HG02642 (cell line): ENCODE measurements at regions not wholly inside any gene's neighbourhood (a gene's known extent, or its start where the extent isn't known, plus 50 kb on each side); places are given as distances from the start of the nearest gene placed in this dataset.
A peak's percentile ranks its signal among the peaks of the same experiment; 100 is the strongest.
"Not testable (repeated sequence)": the region's sequence is repeated elsewhere in the genome, so short reads cannot be mapped to it uniquely, and the experiment has no call there.

Source experiments
- ATAC-seq: cut with Tn5 transposase; IDR thresholded peaks from one replicate; pipeline ENCODE4 v1.9.1; 2021; ENCODE audit warnings: mild to moderate bottlenecking; ENCODE audit not compliant: unreplicated experiment, poor library complexity

GRCh38 chr7:49433794-49434193 is 339.6 kb upstream of the VWC2 start:
- ATAC-seq: no peak

- ATAC-seq: no peak
Observed at GRCh38 chr7:49434846-49435245, 338.6 kb upstream of the VWC2 start.

DNA sequence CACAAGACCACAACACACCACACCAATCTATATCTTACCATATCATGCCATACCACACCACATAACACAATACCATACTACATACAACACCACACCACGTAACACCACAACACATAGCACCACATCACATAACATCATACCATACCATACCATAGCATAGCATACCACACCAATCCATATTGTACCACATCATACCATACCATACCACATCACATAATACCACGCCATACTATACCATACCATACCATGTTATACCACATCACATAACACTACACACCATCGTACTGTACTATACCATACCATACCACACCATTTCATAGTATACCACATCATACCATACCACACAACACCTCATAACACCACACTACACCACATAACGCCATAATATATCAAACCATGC is 335.2 kb upstream of the VWC2 start:
- ATAC-seq: no peak

GRCh38 chr7:49443515-49443914 is 329.9 kb upstream of the VWC2 start:
- ATAC-seq: no peak

DNA sequence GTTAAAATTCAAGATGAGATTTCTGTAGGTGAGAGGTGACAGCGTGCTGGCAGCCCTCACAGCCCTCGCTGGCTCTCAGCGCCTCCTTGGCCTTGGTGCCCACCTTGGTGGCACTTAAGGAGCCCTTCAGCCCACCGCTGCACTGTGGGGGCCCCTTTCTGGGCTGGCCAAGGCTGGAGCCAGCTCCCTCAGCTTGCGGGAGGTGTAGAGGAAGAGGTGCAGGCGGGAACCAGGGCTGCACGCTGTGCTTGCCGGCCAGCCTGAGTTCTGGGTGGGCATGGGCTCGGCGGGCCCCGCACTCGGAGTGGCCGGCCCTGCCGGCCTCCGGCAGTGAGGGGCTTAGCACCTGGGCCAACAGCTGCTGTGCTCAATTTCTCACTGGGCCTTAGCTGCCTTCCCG is 320.0 kb upstream of the VWC2 start:
- no peak for ATAC-seq

GRCh38 chr7:49479441-49479840 is 294.0 kb upstream of the VWC2 start:
- ATAC-seq: no peak

- ATAC-seq: no peak
Observed at GRCh38 chr7:49479936-49480544, 293.4 kb upstream of the VWC2 start.

GRCh38 chr7:49481075-49481474 is 292.4 kb upstream of the VWC2 start:
- no peak for ATAC-seq

GRCh38 chr7:49483142-49483541 is 290.3 kb upstream of the VWC2 start:
- ATAC-seq: peak; percentile 62

GRCh38 chr7:49486974-49487829 is 286.2 kb upstream of the VWC2 start:
- ATAC-seq: no peak

DNA sequence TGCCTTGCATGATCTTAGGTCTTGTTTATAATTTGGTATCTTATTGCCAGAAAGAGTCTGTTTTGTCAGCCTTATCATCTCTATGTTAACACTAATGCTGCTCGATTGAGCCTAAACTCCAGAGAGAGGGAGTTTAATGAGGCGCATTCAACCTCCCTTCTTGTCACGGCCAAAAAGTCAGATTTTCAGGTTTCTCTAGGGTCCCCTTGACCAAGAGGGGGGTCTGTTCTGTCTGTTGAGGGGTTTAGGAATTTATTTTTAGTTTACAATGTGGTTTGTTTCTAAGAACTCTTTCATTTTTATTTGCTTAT is 285.7 kb upstream of the VWC2 start:
- no peak for ATAC-seq

DNA sequence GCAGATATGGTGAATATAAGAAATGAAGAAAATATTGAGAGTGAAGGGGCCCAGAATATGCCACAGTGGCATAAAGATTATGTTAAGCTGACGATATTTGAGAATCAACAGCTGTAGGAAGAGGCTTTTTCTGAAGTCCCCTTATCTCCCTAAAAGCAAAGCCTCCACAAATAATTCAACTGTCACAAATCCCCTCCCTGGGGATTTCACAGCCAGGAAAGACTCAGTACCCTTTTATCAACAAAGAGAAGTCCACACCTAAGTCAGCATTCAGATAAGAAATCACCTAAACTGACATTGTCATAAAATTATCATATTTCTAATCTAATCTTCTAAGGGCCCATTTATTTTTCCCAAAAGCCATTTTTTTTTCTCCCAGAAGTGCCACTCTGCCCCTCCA is 284.9 kb upstream of the VWC2 start:
- no peak for ATAC-seq

DNA sequence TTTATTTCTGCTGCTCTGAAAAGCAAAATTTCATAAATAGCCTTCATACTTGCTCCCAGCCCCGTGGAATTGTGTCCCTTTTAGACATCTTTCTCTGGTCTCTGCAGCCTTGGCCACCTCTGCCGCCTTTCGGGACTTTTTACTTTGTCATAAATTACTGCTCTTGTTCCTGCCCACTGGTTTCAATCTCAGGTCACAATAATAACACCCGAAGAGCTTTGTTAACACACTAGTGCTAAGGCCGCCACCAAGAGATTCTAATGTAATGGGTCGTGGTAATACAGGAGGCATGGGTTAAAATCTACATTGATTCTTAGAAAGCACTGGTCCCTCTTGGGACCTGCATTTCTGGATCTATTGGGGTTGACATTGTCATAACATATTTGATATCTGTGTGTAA is 276.0 kb upstream of the VWC2 start:
- ATAC-seq: no peak

GRCh38 chr7:49500741-49501140 is 272.7 kb upstream of the VWC2 start:
- ATAC-seq: no peak

GRCh38 chr7:49507206-49507605 is 266.2 kb upstream of the VWC2 start:
- not testable (repeated sequence) for ATAC-seq

GRCh38 chr7:49513911-49514310 is 259.5 kb upstream of the VWC2 start:
- ATAC-seq: no peak

DNA sequence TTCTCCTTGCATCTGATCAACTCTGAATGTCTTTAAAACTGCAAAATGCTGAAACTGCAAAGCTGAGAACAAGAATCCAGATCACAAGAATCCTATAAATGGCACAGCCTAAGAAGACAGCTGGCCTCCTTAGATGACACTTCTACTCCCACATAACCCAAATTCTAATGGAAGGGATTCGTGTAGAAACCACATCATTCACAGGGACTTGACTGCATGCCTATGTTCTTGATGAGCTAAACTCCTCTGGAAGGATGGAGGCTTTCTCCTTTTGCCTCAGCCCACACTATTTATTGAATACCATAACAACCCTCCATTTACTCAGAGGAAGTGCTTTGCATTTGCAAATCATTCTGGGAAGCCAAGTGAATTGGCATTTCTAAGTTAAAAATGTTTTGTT is 252.5 kb upstream of the VWC2 start:
- no peak for ATAC-seq

DNA sequence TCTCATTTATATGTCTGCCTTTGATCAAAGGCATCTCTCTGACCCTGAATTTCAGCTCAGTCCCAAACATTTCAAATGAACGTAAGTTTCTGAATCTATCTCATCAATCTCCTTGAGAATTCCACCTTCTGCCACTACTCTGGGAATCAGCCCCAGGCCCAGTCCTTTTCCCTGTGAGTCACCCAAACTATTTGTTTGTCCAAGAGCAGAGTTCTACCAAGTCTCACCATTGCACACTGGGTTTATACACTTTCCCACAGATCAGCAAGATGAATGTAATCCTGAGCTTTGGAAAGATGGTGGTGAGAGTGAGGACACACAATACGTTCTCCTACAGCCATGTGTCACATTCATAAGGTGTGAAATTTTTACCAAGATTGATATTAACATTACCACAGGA is 251.3 kb upstream of the VWC2 start:
- no peak for ATAC-seq

GRCh38 chr7:49523870-49524269 is 249.6 kb upstream of the VWC2 start:
- no peak for ATAC-seq

GRCh38 chr7:49527182-49527581 is 246.3 kb upstream of the VWC2 start:
- ATAC-seq: no peak

- ATAC-seq: no peak
Observed at GRCh38 chr7:49530481-49530880, 243.0 kb upstream of the VWC2 start.

GRCh38 chr7:49563693-49564378 is 209.6 kb upstream of the VWC2 start:
- ATAC-seq: peak; percentile 30
